ENCODE measurements at regions not wholly inside any gene's neighbourhood (a gene's known extent, or its start where the extent isn't known, plus 50 kb on each side); places are given as distances from the start of the nearest gene placed in this dataset.

GRCh38 chr2:64336171-64336570 is 117.8 kb upstream of the LGALSL start:
- H3K4me3 ChIP-seq (ENCODE audit: low read length) = no peak overlapping the region
- no peak overlapping the region for H2AFZ ChIP-seq (ENCODE audit: low read length)
- H3K27ac ChIP-seq (ENCODE audit: low read length) = no peak overlapping the region
- no peaks in the 10 kb centered on the region for H3K79me2 ChIP-seq (ENCODE audit: low read length)
- H3K4me1 ChIP-seq (ENCODE audit: low read length) = peaks cover 10% of the 10 kb centered on the region
- no peaks in the 10 kb centered on the region for H4K20me1 ChIP-seq (ENCODE audit: insufficient read depth, low read length)
- no peak for TF ChIP-seq EZH2phosphoT487 (IDR thresholded peaks at IDR 0.05; ENCODE audit: low read length)
- TF ChIP-seq EZH2 (optimal IDR thresholded peaks at IDR 0.05; ENCODE audit: low read depth, low read length) = no peak
- TF ChIP-seq CTCF (IDR thresholded peaks at IDR 0.05; ENCODE audit: low read length) = no peak
- DNase-seq = no peak
- H3K27me3 ChIP-seq (replicated peaks; ENCODE audit: insufficient read depth, low read length) = no peaks in the 10 kb centered on the region
- no peaks in the 10 kb centered on the region for H3K9me3 ChIP-seq (replicated peaks; ENCODE audit: insufficient read depth, low read length)
- H3K9ac ChIP-seq (ENCODE audit: low read length) = no peak overlapping the region
- no peak overlapping the region for H3K4me2 ChIP-seq (ENCODE audit: low read depth, low read length)
- H3F3A ChIP-seq (ENCODE audit: insufficient read depth, low read length) = no peaks in the 10 kb centered on the region
- H3K9me2 ChIP-seq (replicated peaks; ENCODE audit: insufficient read depth, low read length) = no peaks in the 10 kb centered on the region
- H3K36me3 ChIP-seq (replicated peaks; ENCODE audit: insufficient read depth, low read length) = no peaks in the 10 kb centered on the region

GRCh38 chr2:64337314-64337713 is 116.6 kb upstream of the LGALSL start:
- H3K27me3 ChIP-seq (replicated peaks; ENCODE audit: insufficient read depth, low read length) = no peaks in the 10 kb centered on the region
- H3K4me1 ChIP-seq (ENCODE audit: low read length) = no peaks in the 10 kb centered on the region
- no peaks in the 10 kb centered on the region for H3K79me2 ChIP-seq (ENCODE audit: low read length)
- H3K4me2 ChIP-seq (ENCODE audit: low read depth, low read length) = no peak overlapping the region
- H3F3A ChIP-seq (ENCODE audit: insufficient read depth, low read length) = no peaks in the 10 kb centered on the region
- no peaks in the 10 kb centered on the region for H3K36me3 ChIP-seq (replicated peaks; ENCODE audit: insufficient read depth, low read length)
- no peak overlapping the region for H3K9ac ChIP-seq (ENCODE audit: low read length)
- H2AFZ ChIP-seq (ENCODE audit: low read length) = no peak overlapping the region
- no peak overlapping the region for H3K27ac ChIP-seq (ENCODE audit: low read length)
- TF ChIP-seq CTCF (IDR thresholded peaks at IDR 0.05; ENCODE audit: low read length) (no peak), EZH2phosphoT487 (IDR thresholded peaks at IDR 0.05; ENCODE audit: low read length) (no peak), EZH2 (optimal IDR thresholded peaks at IDR 0.05; ENCODE audit: low read depth, low read length) (no peak)
- H3K9me2 ChIP-seq (replicated peaks; ENCODE audit: insufficient read depth, low read length) = no peaks in the 10 kb centered on the region
- no peaks in the 10 kb centered on the region for H3K9me3 ChIP-seq (replicated peaks; ENCODE audit: insufficient read depth, low read length)
- no peaks in the 10 kb centered on the region for H4K20me1 ChIP-seq (ENCODE audit: insufficient read depth, low read length)
- no peak overlapping the region for H3K4me3 ChIP-seq (ENCODE audit: low read length)
- no peak for DNase-seq

- H3K36me3 ChIP-seq (replicated peaks; ENCODE audit: insufficient read depth, low read length) = no peaks in the 10 kb centered on the region
- H3K27ac ChIP-seq (ENCODE audit: low read length) = no peak overlapping the region
- H3K9me2 ChIP-seq (replicated peaks; ENCODE audit: insufficient read depth, low read length) = no peaks in the 10 kb centered on the region
- H2AFZ ChIP-seq (ENCODE audit: low read length) = no peak overlapping the region
- H3K79me2 ChIP-seq (ENCODE audit: low read length) = no peaks in the 10 kb centered on the region
- H3K4me1 ChIP-seq (ENCODE audit: low read length) = no peaks in the 10 kb centered on the region
- no peaks in the 10 kb centered on the region for H3K27me3 ChIP-seq (replicated peaks; ENCODE audit: insufficient read depth, low read length)
- no peak overlapping the region for H3K4me2 ChIP-seq (ENCODE audit: low read depth, low read length)
- DNase-seq = no peak
- no peaks in the 10 kb centered on the region for H4K20me1 ChIP-seq (ENCODE audit: insufficient read depth, low read length)
- no peaks in the 10 kb centered on the region for H3K9me3 ChIP-seq (replicated peaks; ENCODE audit: insufficient read depth, low read length)
- TF ChIP-seq EZH2 (optimal IDR thresholded peaks at IDR 0.05; ENCODE audit: low read depth, low read length) (no peak), EZH2phosphoT487 (IDR thresholded peaks at IDR 0.05; ENCODE audit: low read length) (no peak), CTCF (IDR thresholded peaks at IDR 0.05; ENCODE audit: low read length) (no peak)
- H3F3A ChIP-seq (ENCODE audit: insufficient read depth, low read length) = no peaks in the 10 kb centered on the region
- no peak overlapping the region for H3K4me3 ChIP-seq (ENCODE audit: low read length)
- H3K9ac ChIP-seq (ENCODE audit: low read length) = no peak overlapping the region
Measured at GRCh38 chr2:64338108-64338507, 115.9 kb upstream of the LGALSL start.
